ENCODE measurements at regions not wholly inside any gene's neighbourhood (a gene's known extent, or its start where the extent isn't known, plus 50 kb on each side); places are given as distances from the start of the nearest gene placed in this dataset.
"Not testable (repeated sequence)": the region's sequence is repeated elsewhere in the genome, so short reads cannot be mapped to it uniquely, and the experiment has no call there.

DNA sequence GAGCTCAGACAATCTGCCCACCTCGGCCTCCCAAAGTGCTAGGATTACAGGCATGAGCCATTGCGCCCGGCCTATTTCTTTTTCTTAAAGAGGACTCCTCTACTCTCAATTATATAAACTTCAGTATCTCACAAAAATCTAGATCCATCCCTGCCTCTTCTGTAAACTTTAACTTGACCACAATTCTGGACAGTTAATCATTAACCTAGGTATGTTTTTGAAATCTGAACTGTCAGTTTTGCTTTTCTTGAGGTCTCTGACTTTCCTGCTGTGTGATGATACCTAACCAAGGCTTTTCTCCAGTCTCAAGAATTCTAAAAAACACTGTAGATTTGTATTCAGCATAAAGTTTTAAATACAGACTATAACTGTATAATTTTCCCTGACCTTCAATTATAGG, 388.2 kb upstream of the SYNCRIP start:
- no peak for DNase-seq

DNA sequence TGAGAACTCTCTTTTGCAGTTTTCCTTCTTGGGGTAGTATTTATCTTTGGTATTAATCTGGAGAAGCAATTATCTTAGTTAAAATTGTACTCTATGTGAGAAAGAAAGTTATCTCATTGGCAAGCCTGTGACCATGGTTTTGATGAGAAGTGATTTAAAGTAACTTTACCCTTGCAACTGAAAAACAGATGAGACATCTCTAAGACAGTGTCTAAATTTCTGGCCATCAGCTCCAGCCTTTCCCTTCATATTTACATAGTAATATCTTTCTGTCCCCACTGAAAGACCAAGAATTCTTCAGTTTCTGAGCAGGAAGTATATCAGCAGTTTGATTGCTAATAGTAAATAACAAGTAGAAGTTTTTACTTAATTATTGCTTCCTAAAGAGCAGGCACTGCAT, 386.1 kb upstream of the SYNCRIP start:
- no peak for DNase-seq

DNA sequence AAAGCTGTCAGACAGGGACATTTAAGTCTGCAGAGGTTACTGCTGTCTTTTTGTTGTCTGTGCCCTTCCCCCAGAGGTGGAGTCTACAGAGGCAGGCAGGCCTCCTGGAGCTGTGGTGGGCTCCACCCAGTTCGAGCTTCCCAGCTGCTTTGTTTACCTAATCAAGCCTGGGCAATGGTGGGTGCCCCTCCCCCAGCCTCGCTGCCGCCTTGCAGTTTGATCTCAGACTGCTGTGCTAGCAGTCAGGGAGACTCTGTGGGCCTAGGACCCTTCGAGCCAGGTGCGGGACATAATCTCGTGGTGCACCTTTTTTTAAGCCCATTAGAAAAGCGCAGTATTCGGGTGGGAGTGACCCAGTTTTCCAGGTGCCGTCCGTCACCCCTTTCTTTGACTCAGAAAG, 384.2 kb upstream of the SYNCRIP start:
- DNase-seq = not testable (repeated sequence)

DNA sequence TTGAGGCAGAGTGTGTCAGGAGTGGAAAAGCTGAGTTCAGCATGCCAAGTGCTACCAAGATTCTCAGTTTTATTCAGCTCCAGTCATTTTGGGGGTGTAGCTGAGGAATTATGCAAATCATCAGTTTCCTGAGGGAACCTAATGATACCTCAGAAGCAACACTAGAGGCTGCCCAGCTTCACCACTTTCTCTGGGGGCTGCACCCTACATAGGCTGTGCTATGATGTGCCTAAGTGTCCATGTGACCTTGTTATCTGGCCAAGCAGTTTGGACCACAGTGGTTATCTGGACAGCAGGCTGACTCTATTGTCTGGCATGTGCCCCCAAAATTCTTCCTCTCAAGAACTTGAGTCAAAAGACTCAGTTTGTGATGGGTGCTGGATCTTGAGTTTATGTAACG, 374.6 kb upstream of the SYNCRIP start:
- peak; percentile 3 for DNase-seq

DNA sequence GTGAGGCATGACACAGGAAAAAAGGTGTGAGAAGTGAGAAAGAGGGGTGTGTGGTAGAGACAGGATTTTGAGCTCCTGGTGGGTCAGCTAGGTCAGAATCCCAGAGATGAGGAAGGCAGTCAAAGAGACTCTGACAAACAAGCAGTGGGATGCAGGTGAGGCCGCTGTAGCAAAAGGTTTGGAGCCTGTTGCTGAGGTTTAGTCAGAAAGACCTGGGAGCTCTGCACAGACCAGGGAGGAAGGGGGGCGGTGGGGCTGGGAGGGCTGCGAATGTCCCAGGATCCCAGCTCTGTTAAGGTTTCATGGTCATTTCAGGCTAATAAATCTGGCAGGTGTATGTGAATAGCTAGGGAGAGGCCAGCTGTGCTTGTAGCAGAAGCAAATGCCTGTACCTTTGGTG, 373.9 kb upstream of the SYNCRIP start:
- DNase-seq = no peak

DNA sequence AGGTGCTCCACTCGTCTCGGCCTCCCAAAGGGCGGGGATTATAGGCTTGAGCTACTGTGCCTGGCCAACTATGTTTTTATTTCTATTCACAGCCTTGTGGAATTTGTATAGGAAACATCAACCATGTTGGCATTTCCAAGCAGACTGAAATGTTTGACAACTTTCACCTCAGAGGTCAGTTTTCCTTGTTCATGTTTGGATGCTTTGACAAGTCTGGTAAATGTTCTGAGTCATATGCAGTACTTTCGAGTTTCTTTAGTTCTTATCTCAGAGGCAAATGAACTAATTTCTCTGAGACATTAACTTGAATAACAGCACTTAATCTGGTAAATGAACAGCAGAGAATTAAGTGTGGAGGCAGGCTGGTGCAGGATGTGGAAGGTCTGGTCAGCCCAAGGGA, 373.4 kb upstream of the SYNCRIP start:
- DNase-seq = no peak

DNA sequence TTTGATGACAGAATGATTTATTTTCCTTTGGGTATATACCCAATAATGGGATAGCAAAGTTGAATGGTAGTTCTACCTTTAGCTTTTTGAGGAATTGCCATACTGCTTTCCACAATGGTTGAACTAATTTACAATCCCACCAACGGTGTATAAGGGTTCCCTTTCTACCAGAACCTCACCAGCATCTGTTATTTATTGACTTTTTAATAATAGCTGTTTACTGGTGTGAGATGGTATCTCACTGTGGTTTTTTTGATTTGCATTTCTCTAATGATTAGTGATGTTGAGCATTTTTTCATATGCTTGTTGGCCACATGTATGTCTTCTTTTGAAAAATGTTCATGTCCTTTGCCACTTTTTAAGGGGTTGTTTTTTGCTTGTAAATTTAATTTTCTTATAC, 370.3 kb upstream of the SYNCRIP start:
- not testable (repeated sequence) for DNase-seq

DNA sequence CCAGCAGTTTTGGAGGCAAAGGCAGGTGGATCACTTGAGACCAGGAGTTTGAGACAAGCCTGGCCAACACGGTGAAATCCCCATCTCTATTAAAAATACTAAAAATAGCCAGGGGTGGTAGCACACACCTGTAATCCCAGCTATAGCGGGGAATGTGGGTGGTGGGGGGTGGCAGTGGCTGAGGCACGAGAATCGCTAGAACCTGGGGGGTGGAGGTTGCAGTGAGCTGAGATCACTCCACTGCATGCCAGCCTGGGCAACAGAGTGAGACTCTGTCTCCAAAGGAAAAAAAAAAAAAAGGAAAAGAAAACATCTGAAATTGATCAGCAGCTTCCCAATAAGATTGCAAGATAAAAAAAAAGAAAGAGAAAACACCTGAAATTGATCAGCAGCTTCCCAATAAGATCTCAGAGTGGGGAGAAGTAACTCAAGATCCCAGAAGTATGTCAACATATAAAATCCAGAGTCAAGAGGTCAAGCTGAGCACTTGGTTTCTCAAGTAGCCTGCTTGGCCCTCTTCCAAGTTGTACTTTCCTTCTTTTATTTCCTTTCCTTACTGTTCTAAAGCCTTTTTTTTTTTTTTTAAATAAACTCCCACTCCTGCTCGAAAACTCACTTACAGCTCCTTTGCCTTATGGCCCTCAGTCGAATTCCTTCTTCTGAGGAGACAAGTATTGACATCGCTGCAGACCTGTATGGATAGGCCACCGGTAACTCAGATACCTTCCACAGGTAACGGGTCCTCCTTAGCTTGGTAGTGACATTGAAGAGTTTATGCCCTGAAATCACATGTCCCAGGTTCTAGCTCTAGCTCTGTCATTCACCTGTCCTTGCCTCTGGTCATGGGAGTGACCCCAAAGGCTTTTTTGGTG, 368.5 kb upstream of the SYNCRIP start:
- no peak for DNase-seq

DNA sequence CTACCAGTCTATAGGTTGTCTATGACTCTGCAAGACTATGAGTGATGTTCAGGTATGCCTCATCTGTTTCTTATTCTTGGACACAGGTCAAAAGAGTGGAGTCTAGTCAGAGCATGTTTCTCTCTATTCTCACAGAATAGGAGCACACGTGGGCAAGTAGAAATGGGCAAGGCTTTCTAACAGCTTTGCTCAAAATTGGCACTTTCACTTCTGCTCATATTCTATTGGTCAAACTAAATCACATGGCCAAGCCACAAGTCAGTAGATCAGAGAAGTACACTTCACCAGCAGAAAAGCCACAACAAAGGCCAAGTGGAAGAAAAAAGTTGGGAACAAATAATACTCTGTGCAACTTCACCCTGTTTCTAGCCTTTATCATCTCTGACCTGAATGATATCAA, 354.5 kb upstream of the SYNCRIP start:
- DNase-seq = no peak

DNA sequence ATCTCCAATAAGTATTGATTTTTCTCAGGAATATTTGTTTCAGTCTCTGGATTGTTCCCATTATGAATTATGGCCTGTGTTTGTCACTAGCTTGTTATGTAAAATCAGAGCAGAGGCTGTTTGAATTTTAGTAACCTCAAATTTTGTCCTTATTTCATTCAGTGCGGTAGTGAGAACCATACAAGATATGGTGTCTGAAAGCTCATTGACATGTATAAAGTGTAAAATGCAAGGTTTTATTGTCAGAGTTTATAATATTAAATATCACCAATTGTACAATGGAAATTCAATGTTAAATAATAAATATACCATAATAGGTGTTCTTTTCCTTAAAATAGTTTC, 353.3 kb upstream of the SYNCRIP start:
- no peak for DNase-seq

DNA sequence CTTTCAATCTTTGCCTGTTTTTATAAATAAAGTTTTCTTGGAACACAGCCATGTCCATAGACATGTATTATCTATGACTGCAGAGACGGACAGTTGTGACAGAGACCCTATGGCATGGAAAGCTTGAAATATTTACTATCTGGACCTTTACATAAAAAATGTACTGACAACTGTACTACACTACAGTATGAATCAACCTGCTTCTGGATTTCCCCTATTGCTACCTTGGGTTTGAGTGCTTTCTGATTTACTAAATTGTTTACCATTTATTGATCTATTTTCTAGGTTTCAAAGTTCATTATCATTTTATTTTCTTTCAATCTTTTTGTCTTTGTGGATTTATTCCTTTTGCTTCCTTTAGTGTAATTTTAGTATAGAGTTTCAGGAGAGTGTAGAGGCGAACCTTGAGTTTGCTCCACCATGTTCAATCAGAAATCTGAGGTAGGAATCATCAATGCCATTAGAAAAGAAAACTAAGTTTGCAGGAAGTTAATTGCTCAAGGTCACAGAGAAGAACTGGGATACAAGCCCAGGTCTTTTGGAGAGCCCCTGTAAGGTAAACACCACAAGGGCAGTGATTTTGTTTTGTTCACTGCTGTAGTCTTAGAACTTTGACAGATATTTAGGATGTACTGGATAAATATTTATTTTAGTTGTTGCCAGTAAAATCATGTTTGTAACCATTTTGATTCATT, 352.8 kb upstream of the SYNCRIP start:
- DNase-seq = no peak

DNA sequence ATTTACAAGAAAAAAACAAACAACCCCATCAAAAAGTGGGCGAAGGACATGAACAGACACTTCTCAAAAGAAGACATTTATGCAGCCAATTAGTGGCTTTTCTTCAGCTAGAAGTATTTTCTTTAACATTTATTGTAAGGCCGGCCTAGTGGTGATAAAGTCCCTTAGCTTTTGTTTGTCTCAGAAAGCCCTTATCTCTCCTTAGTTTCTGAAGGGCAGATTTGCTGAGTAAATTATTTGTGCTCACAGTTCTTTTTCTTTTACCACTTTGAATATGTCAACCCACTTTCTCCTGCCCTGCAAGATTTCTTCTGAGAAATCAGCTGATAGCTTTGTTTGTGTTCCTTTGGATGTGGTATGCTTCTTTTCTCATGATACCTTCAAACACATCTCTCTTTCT, 344.0 kb upstream of the SYNCRIP start:
- no peak for DNase-seq

DNA sequence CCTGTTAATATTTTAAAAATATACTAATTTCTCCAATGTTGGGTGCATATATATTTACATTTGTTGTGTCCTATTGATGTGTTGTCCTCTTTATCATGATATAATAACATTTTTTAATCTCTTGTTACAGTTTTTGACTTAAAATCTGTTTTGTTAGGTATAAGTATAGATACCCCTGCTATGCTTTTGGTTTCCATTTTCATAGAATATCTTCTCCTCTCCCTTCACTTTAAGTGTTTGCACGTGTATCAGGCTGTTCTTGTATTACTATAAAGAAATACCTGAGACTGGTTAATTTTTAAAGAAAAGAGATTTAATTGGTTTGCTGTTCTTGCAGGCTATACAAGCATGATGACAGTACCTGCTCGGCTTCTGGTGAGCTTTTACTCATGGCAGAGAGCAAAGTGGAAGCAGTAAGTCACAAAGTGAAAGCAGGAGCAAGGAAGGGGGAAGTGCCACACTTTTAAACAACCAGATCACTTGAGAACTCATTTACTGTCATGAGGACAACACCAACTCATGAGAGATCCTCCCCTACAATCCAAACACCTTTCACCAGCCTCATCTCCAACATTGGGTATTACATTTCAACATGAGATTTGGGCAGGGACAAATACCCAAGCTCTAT, 340.5 kb upstream of the SYNCRIP start:
- DNase-seq = no peak

DNA sequence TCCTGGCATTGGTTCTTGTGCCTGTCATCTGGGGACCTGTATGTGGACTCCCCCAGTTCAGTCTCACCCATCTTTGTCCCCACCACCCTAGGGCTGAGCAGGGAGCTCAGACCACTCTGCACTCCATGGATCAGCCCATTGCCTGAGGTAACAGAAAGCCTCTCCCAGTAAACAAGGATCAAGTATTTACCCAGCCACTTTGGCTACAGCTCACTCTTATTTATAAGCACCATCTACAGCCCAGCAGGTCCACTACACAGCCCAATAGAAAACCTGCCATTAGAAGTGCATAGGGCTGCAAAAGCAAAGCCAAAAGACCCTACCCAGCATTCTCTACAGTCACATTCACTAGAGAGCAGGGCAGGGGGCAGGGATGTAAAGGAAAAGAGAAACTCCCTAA, 335.0 kb upstream of the SYNCRIP start:
- DNase-seq = no peak

DNA sequence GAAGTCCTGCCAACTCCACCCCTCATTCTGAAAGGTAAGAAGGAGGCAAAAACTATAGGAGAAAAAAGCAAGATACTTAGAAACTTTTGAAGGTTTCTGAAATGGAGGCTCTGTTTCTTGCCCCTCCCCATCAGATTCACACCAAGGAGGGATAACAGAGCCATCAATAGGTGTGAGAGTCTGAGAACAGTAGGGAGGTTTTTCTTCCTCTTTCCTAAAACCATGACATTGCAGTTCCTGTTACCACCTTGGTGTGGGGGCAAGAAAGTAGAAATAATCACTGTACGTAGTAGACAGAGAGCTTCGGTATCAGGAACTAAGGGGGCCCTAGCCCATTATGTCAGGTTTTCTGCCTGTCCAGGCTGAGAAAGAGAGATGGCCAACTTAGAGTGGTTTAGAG, 333.3 kb upstream of the SYNCRIP start:
- DNase-seq = no peak

DNA sequence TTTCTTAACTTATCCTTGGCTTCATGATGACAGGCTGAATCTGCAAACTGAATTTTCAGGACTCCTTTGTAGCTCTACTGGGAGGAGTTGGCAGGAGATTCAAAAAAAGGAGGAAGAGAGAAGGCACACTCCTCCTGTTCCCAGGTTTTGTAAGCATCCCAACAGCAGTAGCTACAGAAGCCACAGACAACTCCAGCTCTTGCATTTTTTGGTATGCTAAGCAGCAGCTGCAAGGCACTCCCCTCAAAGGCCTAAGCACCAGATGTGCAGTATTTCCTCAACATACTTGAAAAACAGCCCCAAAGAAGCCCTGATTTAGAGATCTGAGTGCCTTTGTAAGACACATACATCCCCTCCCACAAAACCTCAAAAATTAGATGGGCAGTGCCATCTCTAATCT, 328.6 kb upstream of the SYNCRIP start:
- no peak for DNase-seq

DNA sequence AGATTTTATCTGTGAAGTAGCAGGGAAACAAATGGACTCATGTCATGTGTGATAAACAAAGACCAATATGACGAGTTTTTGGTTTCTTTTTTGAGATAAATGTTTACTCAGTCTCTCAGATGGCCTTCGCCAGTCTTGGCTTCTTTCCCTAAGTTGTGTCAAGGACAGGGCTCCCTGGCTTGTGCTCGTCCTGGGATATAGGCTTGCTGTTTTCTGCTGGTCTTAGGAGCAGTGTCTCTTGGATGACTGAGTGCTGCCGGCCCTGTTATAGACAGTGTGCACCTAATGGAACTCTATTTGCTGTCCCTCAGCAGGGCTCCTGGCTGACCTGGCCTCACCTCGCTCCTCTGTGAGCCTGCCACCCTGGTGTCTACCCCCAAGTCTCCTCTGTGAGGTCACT, 324.1 kb upstream of the SYNCRIP start:
- no peak for DNase-seq

DNA sequence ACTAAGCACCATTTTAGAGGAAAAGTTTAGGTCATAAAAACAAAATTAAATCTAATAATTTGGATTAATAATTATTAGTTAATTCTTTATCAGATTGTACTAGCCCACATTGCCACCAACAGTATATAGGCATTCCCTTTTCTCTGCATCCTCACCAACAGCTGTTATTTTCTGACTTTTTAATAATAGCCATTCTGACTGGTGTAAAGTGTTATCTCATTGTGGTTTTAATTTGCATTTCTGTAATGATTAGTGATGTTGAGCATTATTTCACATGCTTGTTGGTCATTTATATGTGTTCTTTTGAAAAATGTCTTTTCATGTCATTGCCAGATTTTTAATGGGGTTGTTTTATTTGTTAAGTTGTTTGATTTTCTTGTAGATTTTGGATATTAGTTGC, 319.1 kb upstream of the SYNCRIP start:
- no peak for DNase-seq

DNA sequence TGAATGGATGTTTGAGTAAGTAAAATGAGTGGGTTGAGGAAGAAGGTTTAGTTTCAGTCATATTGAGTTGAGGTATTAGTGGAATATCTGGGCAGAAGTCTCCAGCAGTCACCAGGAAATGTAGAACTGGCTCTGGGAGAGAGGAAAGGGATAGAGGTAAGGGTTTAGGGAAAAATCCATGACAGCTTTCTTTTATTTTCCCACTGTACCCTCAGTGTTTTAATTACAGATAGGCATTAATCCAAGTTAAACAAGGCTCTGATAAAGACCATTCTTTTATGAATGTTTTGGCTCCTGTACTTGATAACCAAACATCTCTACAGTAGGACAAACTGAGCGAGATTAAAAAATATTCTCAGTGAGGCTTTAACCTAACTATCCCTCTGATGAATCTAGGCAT, 318.4 kb upstream of the SYNCRIP start:
- no peak for DNase-seq

DNA sequence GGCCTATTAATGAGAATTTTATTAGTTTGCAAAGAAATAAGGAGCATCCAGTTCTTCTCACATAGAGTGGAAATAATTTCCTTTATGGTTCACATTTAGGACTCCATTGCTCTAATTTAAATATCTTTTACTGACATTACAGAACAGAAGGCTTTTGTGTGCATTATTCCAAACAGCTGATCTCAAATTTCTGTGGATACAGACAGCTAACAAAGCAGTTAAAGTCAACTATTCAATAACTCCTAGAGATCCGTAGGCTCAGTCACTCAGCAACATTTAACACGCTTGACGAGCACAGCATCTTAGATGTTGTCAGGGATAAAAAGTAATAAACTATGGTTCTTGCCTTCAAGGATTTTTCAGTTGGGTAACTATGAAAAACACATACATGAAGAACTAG, 305.8 kb upstream of the SYNCRIP start:
- DNase-seq = no peak

DNA sequence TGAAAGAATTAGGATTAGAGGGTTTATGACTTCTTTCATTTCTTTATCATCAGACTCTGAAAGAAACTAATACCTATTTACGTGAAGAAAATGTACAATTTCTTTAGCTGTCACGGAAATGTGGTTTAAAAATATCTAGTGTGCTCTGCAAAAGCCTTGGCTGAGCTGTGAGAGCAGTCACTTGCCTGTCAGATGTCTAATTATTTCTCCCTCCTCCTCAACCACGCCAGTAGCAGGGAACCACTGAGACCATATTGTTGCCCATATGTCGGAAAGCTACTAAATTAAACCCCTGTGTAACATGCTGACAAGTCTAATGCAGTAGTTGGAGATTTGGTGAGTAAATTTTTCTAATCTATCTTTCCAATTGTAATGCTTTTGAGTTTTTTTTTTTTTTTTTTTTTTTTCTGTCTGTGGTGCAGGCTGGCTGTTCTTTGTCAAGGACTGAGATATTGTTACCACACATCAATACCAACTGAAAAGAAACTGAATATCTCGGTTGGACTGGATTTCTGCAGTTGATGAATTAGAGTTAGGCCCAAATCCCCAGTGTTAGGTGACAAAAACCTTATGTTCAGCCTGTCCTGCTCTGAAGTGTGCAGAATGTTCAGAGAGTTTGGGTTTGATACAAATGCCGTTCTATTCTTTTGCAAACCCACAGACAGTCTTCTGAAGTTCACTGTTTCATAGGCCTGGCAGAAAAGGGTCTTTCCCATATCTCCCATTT, 302.9 kb upstream of the SYNCRIP start:
- no peak for DNase-seq

DNA sequence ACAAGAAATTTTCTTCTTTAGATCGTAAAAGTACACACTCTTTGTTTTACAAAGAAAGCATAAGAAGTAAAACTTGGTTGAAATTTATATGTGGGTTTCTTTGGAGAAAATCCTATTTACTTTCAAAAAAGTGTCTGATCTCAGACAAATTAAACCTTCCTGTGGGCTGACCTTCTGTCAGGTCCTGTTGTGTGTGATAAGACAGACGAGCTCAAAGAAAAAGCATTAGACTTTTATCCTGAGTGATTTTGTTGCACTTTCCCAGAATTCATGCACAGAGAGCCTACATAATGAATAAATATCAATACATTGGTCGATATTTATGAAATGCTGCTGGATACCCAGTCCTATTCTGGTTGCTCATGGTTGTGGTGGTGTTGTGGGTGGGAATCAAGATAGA, 302.1 kb upstream of the SYNCRIP start:
- no peak for DNase-seq

DNA sequence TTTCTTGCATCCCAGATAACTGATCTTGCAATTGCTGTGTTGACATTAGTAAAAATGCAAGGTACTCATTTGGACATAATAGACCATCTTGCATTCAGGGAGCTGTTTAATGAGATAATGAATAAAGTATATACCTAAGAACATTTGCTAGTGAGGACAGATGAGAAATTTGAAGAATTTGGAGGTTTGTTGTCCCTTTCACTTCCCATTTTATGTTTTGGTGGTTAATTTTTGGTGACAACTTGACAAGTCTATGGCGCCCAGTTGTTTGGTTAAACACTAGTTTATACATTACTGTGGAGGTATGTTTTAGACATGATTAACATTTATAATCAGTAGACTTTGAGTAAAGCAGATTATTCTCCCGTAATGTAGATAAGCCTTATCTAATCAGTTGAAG, 300.2 kb upstream of the SYNCRIP start:
- DNase-seq = no peak

DNA sequence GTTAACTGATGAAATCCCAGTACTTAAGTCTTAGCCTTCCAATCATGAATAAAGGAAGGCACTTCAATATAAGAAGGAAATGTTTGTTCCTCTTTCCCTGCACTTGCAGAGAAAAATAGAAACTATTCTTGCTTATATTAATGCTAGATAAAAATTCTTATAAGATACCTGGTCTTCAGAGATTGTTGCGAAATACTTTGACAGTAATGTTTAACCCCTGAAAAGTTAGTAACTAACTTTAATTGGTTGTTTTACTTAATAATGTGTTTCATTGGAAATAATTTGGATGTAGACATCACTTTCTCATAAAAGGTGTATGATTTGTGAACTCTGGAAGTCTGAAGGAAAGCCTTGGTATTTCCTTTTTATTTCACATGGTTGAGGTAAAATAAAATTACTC, 294.2 kb upstream of the SYNCRIP start:
- no peak for DNase-seq
